Caki2 (cell line): ENCODE measurements at regions not wholly inside any gene's neighbourhood (a gene's known extent, or its start where the extent isn't known, plus 50 kb on each side); places are given as distances from the start of the nearest gene placed in this dataset.

Experiments used
- DNase-seq: peaks from one replicate; pipeline ENCODE4 v3.0.0-alpha.2; 2015; ENCODE audit warnings: low read depth
- in situ Hi-C: cut with HindIII; loops from 2 replicates; pipeline ENCODE4 v1.10.0; 2016; ENCODE audit warnings: low sequenced_read_pairs, low pct_unique_long_range_greater_than_20kb, mixed read lengths

- no peak for DNase-seq
- in situ Hi-C loops = no loop called here
These were observed 154.1 kb upstream of the CPEB2 start for GRCh38 chr4:14848229-14848628.

GRCh38 chr4:14850455-14851097 is 151.7 kb upstream of the CPEB2 start:
- in situ Hi-C loops = no loop called here

GRCh38 chr4:14853176-14853943 is 148.9 kb upstream of the CPEB2 start:
- no peak for DNase-seq
- in situ Hi-C loops = no loop called here

More at GRCh38 chr4:14850455-14851097, 151.7 kb upstream of the CPEB2 start:
- no peak for DNase-seq

GRCh38 chr4:14855719-14856061 is 146.6 kb upstream of the CPEB2 start:
- in situ Hi-C loops = no loop called here
- no peak for DNase-seq

GRCh38 chr4:14856062-14856933 is 146.0 kb upstream of the CPEB2 start:
- in situ Hi-C loops = no loop called here
- DNase-seq = peak; percentile 98

GRCh38 chr4:14856934-14857235 is 145.4 kb upstream of the CPEB2 start:
- DNase-seq = no peak
- in situ Hi-C loops = no loop called here

GRCh38 chr4:14857475-14857874 is 144.8 kb upstream of the CPEB2 start:
- no peak for DNase-seq
- in situ Hi-C loops = no loop called here

GRCh38 chr4:14857981-14858380 is 144.3 kb upstream of the CPEB2 start:
- in situ Hi-C loops = no loop called here

GRCh38 chr4:14862891-14863290 is 139.4 kb upstream of the CPEB2 start:
- no peak for DNase-seq
- in situ Hi-C loops = no loop called here

More at GRCh38 chr4:14857981-14858380, 144.3 kb upstream of the CPEB2 start:
- no peak for DNase-seq

- no peak for DNase-seq
- in situ Hi-C loops = no loop called here
These were observed 138.6 kb upstream of the CPEB2 start for GRCh38 chr4:14863418-14864364.

- DNase-seq = no peak
- in situ Hi-C loops = no loop called here
These were observed 137.8 kb upstream of the CPEB2 start for GRCh38 chr4:14864365-14865030.

- in situ Hi-C loops = no loop called here
- no peak for DNase-seq
These were observed 137.3 kb upstream of the CPEB2 start for GRCh38 chr4:14865031-14865366.

- in situ Hi-C loops = no loop called here
- no peak for DNase-seq
These were observed 136.5 kb upstream of the CPEB2 start for GRCh38 chr4:14865804-14866203.

GRCh38 chr4:14867847-14868246 is 134.4 kb upstream of the CPEB2 start:
- in situ Hi-C loops = no loop called here
- no peak for DNase-seq

- DNase-seq = no peak
- in situ Hi-C loops = no loop called here
These were observed 133.6 kb upstream of the CPEB2 start for GRCh38 chr4:14868426-14869395.

GRCh38 chr4:14871676-14872430 is 130.4 kb upstream of the CPEB2 start:
- in situ Hi-C loops = no loop called here
- DNase-seq = peak; percentile 10
